Natural killer cell (primary cell): ENCODE measurements at regions not wholly inside any gene's neighbourhood (a gene's known extent, or its start where the extent isn't known, plus 50 kb on each side); places are given as distances from the start of the nearest gene placed in this dataset.

Source experiments
- ATAC-seq, 3 donors: fragments of 150-1000 bp in 2 of 3; fragments of 200-7000 bp in 1 of 3; cut with Tn5 transposase; 1 replicate in 1 of 3; 2 replicates in 2 of 3; pipeline ENCODE4 v1.10.0; 2021; ENCODE audit warnings: mild to moderate bottlenecking in 2 of 3, moderate library complexity in 2 of 3
- DNase-seq, 2 donors: peaks; one replicate each; pipeline versions ENCODE4 v3.0.0 to v3.0.0-alpha.2; 2013 to 2021; ENCODE audit warnings: mixed read lengths in 1 of 2
- H3K27ac ChIP-seq: one replicate; pipeline ENCODE4 v1.5.1; 2013; ENCODE audit warnings: mild to moderate bottlenecking, low read length
- H3K27me3 ChIP-seq: one replicate; pipeline ENCODE4 v1.6.1; 2013; ENCODE audit warnings: low read length; ENCODE audit not compliant: control insufficient read depth, insufficient read depth
- H3K36me3 ChIP-seq: one replicate; pipeline ENCODE4 v1.6.1; 2013; ENCODE audit warnings: low read length; ENCODE audit not compliant: control insufficient read depth, insufficient read depth
- H3K4me1 ChIP-seq: one replicate; pipeline ENCODE4 v1.6.1; 2013; ENCODE audit warnings: low read length; ENCODE audit not compliant: control insufficient read depth, insufficient read depth
- H3K4me3 ChIP-seq: one replicate; pipeline ENCODE4 v1.5.1; 2013; ENCODE audit warnings: low read length
- H3K9me3 ChIP-seq: one replicate; pipeline ENCODE4 v1.6.1; 2013; ENCODE audit warnings: low read length; ENCODE audit not compliant: control insufficient read depth, insufficient read depth
- H3K27ac Mint-ChIP-seq, 2 donors: one replicate each; pipeline ENCODE4 v1.8.0; 2022; ENCODE audit warnings: mild to moderate bottlenecking in 2 of 2, mixed read lengths in 2 of 2, moderate library complexity in 1 of 2
- H3K27me3 Mint-ChIP-seq, 2 donors: one replicate each; pipeline ENCODE4 v1.8.0; 2022; ENCODE audit warnings: low read depth in 2 of 2, mixed read lengths in 2 of 2
- H3K36me3 Mint-ChIP-seq: one replicate; pipeline ENCODE4 v1.8.0; 2022; ENCODE audit warnings: mixed read lengths
- H3K4me1 Mint-ChIP-seq, 2 donors: one replicate each; pipeline ENCODE4 v1.8.0; 2022; ENCODE audit warnings: mixed read lengths in 2 of 2
- H3K4me3 Mint-ChIP-seq: one replicate; pipeline ENCODE4 v1.8.0; 2022; ENCODE audit warnings: mild to moderate bottlenecking, moderate library complexity, mixed read lengths
- H3K9me3 Mint-ChIP-seq, 2 donors: one replicate each; pipeline ENCODE4 v1.8.0; 2022; ENCODE audit warnings: mixed read lengths in 2 of 2
- WGBS: methylation state at CpG from one replicate; pipeline ENCODE4 v1.1.7; 2013; ENCODE audit warnings: missing lambda C conversion rate; ENCODE audit not compliant: insufficient coverage; 5-methylcytosine and 5-hydroxymethylcytosine counted together
- intact Hi-C: fragments of 100-400 bp; cut with micrococcal nuclease; formaldehyde crosslinking; loops from one replicate; pipeline ENCODE4 v1.14.2; 2022
- TF ChIP-seq, protein P1 (sequence below): fragments of 200-600 bp; IDR thresholded peaks from one replicate; pipeline ENCODE4 v1.8.0; 2022; ENCODE audit warnings: antibody characterized with exemption

- no peak overlapping the region for H3K27ac Mint-ChIP-seq
- Histone ChIP-seq H3K9me3 (peaks cover 6% of the 10 kb centered on the region), H3K36me3 (no peaks in the 10 kb centered on the region), H3K27me3 (no peaks in the 10 kb centered on the region), H3K27ac (no peak overlapping the region), H3K4me3 (no peak overlapping the region), H3K4me1 (no peaks in the 10 kb centered on the region)
- peaks cover 24 to 29% of the 10 kb centered on the region in 2 donors for H3K9me3 Mint-ChIP-seq
- TF ChIP-seq, protein P1, sequence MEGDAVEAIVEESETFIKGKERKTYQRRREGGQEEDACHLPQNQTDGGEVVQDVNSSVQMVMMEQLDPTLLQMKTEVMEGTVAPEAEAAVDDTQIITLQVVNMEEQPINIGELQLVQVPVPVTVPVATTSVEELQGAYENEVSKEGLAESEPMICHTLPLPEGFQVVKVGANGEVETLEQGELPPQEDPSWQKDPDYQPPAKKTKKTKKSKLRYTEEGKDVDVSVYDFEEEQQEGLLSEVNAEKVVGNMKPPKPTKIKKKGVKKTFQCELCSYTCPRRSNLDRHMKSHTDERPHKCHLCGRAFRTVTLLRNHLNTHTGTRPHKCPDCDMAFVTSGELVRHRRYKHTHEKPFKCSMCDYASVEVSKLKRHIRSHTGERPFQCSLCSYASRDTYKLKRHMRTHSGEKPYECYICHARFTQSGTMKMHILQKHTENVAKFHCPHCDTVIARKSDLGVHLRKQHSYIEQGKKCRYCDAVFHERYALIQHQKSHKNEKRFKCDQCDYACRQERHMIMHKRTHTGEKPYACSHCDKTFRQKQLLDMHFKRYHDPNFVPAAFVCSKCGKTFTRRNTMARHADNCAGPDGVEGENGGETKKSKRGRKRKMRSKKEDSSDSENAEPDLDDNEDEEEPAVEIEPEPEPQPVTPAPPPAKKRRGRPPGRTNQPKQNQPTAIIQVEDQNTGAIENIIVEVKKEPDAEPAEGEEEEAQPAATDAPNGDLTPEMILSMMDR: no peak
- H3K36me3 Mint-ChIP-seq: peaks cover 18% of the 10 kb centered on the region
- no peaks in the 10 kb centered on the region for H3K27me3 Mint-ChIP-seq
- no peaks in the 10 kb centered on the region for H3K4me1 Mint-ChIP-seq
- DNase-seq: no peak
- ATAC-seq: no peak
- no peak overlapping the region for H3K4me3 Mint-ChIP-seq
- intact Hi-C loops: no loop called here
- WGBS: 94% methylated on average over 1 of the region's 2 CpGs
These were observed 2557.4 kb downstream of the PCDH9 start for GRCh38 chr13:64672751-64673150.

- TF ChIP-seq, protein P1: no peak
- no peak overlapping the region for H3K27ac Mint-ChIP-seq
- H3K4me3 ChIP-seq: no peak overlapping the region
- DNase-seq (no peak), ATAC-seq (no peak)
- intact Hi-C loops: no loop called here
- no peaks in the 10 kb centered on the region for H3K36me3 Mint-ChIP-seq
- no peaks in the 10 kb centered on the region for H3K36me3 ChIP-seq
- peaks cover 2 to 15% of the 10 kb centered on the region in 2 donors for H3K9me3 Mint-ChIP-seq
- no peak overlapping the region for H3K4me3 Mint-ChIP-seq
- no peaks in the 10 kb centered on the region for H3K4me1 ChIP-seq
- H3K27me3 ChIP-seq: no peaks in the 10 kb centered on the region
- WGBS: 85% methylated on average over 7 of the region's 7 CpGs
- no peaks in the 10 kb centered on the region for H3K4me1 Mint-ChIP-seq
- no peak overlapping the region for H3K27ac ChIP-seq
- no peaks in the 10 kb centered on the region for H3K27me3 Mint-ChIP-seq
- peaks cover 19% of the 10 kb centered on the region for H3K9me3 ChIP-seq
These were observed 2567.1 kb downstream of the PCDH9 start for GRCh38 chr13:64662887-64663593.

- Histone ChIP-seq H3K27me3 (no peaks in the 10 kb centered on the region), H3K36me3 (no peaks in the 10 kb centered on the region), H3K27ac (no peak overlapping the region), H3K4me3 (no peak overlapping the region), H3K9me3 (no peaks in the 10 kb centered on the region), H3K4me1 (no peaks in the 10 kb centered on the region)
- Mint-ChIP-seq H3K27me3 (no peaks in the 10 kb centered on the region), H3K36me3 (peaks cover 7% of the 10 kb centered on the region), H3K27ac (no peak overlapping the region), H3K9me3 (peaks cover 16 to 18% of the 10 kb centered on the region in 2 donors), H3K4me3 (no peak overlapping the region), H3K4me1 (no peaks in the 10 kb centered on the region)
- ATAC-seq (no peak), DNase-seq (no peak)
- TF ChIP-seq, protein P1: no peak
- intact Hi-C loops: no loop called here
These were observed 2581.8 kb downstream of the PCDH9 start for GRCh38 chr13:64648293-64648692.

DNA sequence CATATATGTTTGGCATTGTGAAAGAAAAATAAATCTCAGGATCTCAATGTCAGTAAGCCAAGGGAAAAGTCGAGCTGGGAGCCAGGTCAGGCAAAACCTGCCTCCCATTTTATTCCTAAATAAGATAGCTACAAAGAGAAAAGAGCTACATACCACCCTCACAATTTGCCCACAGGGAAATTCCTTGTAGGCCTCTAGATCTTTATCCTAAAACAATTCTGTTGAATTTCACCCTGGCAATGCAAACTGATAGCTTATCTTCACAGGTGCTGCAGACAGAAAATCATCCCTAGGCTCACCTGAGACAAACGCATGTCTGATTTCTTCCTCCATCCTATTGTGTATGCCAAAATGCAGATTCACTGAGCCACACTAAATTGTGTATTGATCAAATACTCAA is 2587.1 kb downstream of the PCDH9 start:
- Mint-ChIP-seq H3K4me3 (no peak overlapping the region), H3K9me3 (peaks cover 18 to 25% of the 10 kb centered on the region in 2 donors), H3K27ac (no peak overlapping the region), H3K36me3 (peaks cover 10% of the 10 kb centered on the region), H3K27me3 (no peaks in the 10 kb centered on the region), H3K4me1 (no peaks in the 10 kb centered on the region)
- 72% methylated on average over 2 of the region's 2 CpGs for WGBS
- TF ChIP-seq, protein P1: no peak
- Histone ChIP-seq H3K36me3 (no peaks in the 10 kb centered on the region), H3K27me3 (no peaks in the 10 kb centered on the region), H3K27ac (no peak overlapping the region), H3K4me3 (no peak overlapping the region), H3K4me1 (no peaks in the 10 kb centered on the region), H3K9me3 (peaks cover 3% of the 10 kb centered on the region)
- ATAC-seq (no peak), DNase-seq (no peak)
- intact Hi-C loops: no loop called here
